NOMO-1 (cell line): ENCODE measurements at regions not wholly inside any gene's neighbourhood (a gene's known extent, or its start where the extent isn't known, plus 50 kb on each side); places are given as distances from the start of the nearest gene placed in this dataset.
"Not testable (repeated sequence)": the region's sequence is repeated elsewhere in the genome, so short reads cannot be mapped to it uniquely, and the experiment has no call there.

ENCODE experiments used
- DNase-seq, 2 experiments: peaks; one replicate each; lab custom pipeline; 2025; ENCODE audit not compliant: unreplicated experiment in 2 of 2; lab: John Stamatoyannopoulos, UW

DNA sequence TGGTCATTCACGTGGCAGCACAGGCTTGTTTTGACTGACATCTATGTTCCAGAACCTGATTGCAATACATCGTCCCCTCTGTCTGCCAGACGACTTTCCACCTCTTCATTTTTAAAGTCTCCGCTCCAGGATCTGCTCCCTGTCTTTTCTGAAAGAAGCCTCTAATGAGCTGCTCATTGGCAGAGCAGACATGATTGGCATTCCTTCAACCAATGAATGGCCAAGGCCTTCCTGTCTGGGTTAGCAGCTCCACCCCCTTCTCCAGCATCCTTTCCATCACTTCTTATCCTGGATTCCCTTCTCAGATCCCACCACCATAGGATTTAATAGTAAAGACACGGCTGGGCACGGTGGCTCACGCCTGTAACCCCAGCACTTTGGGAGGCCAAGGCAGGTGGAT, 202.7 kb upstream of the KLF3 start:
- DNase-seq, result no peak

DNA sequence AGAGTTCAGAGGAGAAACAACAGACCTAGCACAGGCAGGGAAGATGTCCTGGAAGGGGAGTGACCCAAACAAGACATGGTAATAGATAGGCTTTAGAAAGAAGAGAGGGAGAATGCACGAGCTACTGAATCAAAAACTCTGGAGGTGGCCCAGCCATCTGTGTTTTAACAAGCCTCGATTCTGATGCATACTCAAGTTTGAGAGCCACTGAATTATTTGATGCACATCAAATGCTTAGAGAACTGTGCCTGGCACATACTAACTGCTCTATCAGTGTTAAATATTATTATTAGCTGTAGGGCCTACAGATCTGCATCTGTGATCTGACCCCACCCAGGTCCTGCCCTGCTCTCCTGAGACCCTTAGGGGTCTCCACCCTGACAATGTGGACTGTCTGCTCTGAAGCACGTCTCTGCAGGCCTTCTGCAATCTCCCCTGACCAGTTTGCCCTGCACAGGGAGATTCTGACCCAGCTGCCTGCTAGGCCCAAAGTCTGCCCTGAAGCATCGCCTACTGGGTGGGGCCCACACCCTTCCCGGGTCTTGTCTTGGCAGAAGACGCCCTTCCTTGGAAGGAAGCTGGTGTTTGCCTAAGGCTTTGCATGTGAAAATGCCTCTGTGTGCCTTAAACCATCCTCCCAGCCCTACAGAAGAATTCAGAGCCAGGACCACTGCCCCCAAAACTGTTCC, 201.5 kb upstream of the KLF3 start:
- no peak for DNase-seq

- DNase-seq, result no peak
These were observed 200.6 kb upstream of the KLF3 start for GRCh38 chr4:38463268-38463958.

- DNase-seq, result no peak
These were observed 199.7 kb upstream of the KLF3 start for GRCh38 chr4:38464328-38464727.

GRCh38 chr4:38466401-38466800, 197.6 kb upstream of the KLF3 start:
- no peak for DNase-seq

GRCh38 chr4:38467296-38467695, 196.7 kb upstream of the KLF3 start:
- DNase-seq, result no peak

DNA sequence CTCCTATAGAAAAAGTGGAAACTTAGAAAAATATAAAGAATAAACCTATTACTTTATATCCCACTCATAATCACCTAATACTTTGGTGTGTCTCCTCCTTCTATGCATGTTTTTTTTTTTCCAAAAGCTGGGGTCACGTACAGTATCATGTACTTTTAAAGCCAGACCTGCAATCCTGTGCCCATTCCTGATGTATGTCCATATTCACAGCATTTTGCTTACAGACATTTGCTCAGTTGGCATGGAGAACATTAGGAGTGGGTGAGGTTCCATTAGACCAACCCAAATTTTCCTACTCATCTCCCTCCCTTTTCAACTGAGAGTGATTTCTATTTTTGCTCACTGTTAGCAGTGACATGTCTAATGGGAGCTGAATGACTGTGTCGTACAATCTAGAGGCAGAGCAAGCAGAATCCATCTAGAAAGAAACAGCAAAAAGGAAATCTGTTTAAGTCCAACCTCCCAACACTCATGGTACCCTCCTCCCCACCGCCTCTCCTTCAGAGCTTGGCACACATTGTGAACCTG, 195.6 kb upstream of the KLF3 start:
- DNase-seq, result no peak

DNA sequence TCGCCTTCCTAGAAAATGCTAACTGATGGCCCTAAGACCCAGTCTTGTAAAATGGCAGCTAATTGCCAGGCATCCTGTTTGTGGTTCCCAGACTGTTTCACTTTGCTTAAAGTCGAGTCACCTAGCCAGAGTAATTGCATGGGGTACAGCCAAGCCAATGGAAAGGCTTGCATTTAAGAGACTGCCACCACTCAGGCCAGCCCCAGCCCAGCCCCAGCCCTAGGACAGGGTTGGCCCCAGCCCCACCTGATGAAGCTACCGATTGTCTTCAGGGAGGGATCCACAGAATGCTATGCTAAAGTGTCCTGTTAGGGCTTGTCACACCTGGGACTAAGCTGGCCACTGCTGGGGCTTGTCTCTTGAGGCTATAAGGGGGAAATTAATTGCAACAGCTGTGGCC, 194.6 kb upstream of the KLF3 start:
- DNase-seq, result no peak

DNA sequence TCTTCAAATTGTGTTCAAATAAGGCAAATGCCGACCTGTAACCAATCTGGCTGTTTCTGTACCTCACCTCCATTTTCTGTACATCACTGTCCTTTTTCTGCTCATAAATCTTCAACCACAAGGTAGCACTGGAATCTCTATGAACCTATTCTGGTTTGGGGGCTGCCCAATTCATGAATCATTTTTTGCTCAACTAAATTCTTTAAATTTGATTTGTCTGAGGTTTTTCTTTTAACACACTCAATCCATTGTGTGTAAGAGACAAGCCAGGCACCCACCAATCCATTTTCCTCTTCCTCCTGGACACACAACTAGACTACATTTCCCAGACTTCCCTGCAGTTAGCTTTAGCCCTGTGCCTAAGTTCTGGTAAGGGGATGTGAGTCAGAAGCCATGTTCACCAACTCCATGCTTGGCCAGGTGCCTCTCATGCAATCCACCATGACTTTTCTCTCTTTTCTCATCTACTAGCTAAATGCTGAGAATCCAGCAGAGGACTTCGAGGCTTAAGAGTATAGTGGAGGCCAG, 193.2 kb upstream of the KLF3 start:
- DNase-seq, result no peak

DNA sequence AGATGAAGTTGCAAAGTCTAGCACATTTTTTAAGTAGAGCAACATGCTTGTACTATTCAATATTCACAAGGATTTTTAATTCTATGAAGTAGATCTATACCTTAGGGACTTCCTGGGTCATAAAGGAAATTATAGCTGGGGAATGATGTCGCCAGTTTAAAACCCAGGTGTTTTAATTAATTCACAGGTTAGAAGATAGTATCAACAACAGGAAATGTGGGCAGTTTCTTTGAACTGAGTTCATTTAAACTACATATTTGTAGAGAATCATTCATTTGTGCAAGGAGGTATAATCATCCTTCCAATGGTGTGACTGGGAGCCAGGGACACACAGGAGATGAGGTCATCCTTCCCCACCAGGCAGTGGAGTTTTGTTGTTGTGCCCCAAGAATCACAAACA, 181.3 kb upstream of the KLF3 start:
- DNase-seq, result no peak

DNA sequence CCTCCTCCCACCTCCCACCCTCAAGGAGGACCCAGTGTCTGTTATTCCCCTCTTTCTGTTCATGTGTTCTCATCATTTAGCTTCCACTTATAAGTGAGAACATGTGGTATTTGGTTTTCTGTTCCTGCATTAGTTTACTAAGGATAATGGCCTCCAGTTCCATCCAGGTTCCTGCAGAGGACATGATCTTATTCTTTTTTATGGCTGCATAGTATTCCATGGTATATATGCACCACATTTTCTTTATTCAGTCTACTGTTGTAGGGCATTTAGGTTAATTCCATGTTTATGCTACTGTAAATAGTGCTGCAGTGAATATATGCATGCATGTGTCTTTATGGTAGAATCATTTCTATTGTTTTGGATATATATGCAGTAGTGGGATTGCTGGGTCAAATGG, 180.4 kb upstream of the KLF3 start:
- not testable (repeated sequence) for DNase-seq

DNA sequence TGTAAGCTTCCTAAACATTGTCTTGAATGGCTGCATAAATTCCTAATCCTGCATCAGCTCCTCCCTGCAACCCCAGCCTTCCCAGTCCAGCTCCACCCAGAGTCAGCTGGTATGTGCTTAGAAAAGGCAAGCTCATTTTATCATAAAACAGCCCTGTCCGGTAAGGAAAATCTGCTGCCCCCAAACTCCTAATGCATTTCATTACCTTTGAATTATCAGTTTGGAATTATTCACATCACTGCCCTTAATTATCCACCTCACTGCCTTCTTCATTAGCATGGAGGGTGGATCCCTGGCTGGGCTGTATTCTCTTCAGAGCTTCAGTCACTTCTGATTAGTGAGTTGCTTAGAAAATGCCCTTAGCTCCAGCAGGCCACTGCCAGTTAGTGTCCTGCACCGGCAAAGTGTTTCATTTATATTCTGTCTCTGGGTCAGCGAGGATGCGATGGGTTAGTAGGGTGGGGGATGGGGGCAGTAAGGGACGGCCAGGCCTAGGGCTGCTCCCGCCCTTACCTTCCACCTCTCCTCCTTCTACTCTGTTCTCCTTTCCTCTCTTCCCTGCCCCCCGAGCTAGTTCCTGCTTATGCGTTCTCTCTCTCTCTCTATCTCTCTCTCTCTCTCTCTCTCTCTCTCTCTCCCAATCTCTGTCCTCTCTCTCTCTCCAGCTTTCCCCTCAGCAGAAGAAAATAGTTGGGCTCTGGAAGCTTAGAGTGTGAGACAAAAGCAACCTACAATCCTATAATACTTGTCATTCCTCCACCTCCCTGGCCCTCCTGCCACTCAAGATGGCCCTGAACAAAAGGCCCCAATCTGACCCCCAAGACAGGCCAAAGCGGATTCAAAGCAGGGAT, 174.8 kb upstream of the KLF3 start:
- DNase-seq, result no peak

DNA sequence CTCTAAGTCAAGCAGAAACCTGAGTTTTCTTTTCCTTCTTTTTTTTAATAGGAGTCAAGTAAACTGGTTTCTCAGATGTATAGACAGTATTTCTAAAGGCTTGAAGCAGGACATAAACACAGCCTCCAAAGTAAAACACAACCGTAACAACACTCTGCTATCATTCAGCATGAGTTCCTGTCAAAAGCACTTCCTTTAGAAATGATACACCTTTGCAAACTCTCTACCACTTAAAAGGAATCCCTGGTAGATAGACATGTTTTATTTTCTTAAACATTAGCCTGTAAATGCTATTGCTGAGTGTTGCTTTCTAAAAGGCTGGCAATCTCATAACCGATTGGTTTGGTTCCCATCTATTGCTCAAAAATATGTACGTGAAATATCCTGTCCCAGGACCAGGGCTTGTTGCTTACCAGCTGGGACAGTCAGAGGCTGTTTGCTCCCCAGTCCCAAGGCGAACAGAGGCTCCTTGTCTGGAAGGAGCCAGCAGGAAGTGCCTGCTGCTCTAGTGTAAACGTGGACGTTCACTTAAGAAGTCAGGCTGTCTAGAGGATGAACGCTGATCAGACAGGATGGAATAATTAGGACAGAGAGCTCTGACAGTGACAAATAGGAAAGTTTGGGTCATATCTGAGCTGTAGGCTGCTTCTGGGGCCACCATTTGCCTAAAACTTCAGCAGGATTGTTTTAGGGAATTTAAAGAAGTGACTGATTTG, 173.9 kb upstream of the KLF3 start:
- DNase-seq, result no peak

- DNase-seq, result no peak
These were observed 173.1 kb upstream of the KLF3 start for GRCh38 chr4:38490753-38491446.

DNA sequence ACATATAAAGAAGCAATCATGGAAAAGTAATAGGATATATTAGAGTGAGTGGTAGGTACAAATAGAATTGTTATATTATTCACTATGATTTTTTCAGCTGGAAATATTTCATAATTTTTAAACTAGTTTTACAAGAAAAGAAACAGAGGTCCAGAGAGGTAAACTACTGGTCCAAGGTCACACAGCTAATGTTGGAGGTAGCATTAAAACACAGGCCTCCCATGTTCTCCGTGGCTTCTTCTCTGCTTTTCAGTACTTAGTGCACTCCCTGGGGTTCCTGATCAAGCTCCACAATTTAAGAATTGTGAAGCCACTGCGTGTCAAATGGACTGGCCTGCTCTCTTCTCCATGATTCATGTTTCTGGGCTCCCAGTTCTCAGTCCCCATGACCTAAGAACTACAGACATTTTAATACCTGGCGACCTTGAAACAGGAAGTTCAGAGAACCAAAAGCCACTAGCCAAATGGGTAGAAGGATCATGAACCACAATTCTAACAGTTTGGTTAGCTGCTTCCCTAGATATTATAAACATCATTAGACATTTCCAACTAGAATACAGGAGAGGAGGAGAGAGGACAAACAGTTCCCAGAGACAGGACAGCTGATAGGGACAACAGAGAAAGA, 172.0 kb upstream of the KLF3 start:
- DNase-seq, result no peak

DNA sequence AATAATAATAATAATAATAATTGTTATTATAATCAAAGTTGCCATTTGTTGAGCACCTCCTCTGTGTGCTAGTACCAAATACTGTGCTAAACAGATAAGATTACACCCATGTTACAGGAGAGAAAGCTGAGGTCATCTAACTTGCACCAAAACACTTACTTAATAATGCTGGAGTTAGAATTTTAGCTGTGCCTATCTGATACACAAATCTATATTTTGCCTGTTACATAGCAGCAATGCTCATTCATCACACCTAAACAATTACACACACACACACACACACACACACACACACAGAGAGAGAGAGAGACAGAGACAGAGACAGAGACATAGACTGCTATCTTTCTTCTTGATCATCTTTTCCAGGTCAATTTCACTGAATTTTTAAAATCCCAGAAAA, 170.9 kb upstream of the KLF3 start:
- no peak for DNase-seq

- no peak for DNase-seq
These were observed 168.6 kb upstream of the KLF3 start for GRCh38 chr4:38495446-38495845.

GRCh38 chr4:38497121-38497520, 166.9 kb upstream of the KLF3 start:
- DNase-seq, result no peak

GRCh38 chr4:38499101-38499500, 164.9 kb upstream of the KLF3 start:
- DNase-seq, result no peak

- DNase-seq, result no peak
These were observed 163.6 kb upstream of the KLF3 start for GRCh38 chr4:38500433-38500832.
